Endometrium (tissue), 2 donors: ENCODE measurements at regions not wholly inside any gene's neighbourhood (a gene's known extent, or its start where the extent isn't known, plus 50 kb on each side); places are given as distances from the start of the nearest gene placed in this dataset.
"Not testable (repeated sequence)": the region's sequence is repeated elsewhere in the genome, so short reads cannot be mapped to it uniquely, and the experiment has no call there.

Experiments used
- FAIRE-seq: peaks from 2 replicates; lab custom pipeline; 2012; peaks lifted over from hg19 to GRCh38; lab: Jason Lieb, UNC
- donor health status: control.
- donor health status: control.

DNA sequence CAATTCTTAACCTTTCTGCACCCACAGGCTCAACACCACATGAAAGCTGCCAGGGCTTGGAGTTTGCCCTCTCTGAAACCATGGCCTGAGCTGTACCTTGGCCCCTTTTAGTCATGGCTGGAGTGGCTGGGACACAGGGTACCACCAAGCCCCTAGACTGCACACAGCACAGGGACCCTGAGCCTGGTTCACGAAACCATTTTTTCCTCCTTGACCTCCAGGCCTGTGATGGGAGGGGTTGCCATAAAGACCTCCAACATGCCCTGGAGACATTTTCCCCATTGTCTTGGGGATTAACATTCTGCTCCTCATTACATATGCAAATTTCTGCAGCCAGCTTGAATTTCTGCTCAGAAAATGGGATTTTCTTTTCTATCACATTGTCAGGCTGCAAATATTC, 113.4 kb downstream of the XPNPEP1 start:
- not testable (repeated sequence) for FAIRE-seq

DNA sequence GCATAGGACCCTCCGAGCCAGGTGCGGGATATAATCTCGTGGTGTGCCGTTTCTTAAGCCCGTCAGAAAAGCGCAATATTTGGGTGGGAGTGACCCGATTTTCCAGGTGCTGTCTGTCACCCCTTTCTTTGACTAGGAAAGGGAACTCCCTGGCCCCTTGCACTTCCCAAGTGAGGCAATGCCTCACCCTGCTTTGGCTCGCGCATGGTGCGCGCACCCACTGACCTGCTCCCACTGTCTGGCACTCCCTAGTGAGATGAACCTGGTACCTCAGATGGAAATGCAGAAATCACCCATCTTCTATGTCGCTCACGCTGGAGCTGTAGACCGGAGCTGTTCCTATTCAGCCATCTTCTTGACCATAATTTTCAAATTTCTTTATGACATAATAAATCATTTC, 122.1 kb downstream of the XPNPEP1 start:
- not testable (repeated sequence) for FAIRE-seq

DNA sequence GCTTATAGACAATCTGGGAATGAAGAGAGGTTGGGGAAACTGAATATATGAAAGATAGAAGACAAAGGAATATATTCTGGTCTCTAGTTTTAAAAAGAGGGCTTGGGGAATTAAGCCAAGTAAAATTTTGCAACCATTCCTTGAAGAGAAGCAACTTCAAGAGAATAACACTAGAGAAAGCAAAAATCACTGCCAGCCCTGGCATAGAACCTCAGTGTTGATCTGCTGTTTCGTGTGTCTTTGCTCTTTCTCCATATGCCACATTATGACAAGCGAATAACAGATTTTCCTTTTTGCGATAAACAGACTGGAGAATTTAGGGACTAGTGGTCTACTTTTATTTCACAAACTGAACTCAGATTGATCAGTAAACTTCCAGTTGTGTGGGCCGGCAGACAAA, 132.7 kb downstream of the XPNPEP1 start:
- no peak for FAIRE-seq

DNA sequence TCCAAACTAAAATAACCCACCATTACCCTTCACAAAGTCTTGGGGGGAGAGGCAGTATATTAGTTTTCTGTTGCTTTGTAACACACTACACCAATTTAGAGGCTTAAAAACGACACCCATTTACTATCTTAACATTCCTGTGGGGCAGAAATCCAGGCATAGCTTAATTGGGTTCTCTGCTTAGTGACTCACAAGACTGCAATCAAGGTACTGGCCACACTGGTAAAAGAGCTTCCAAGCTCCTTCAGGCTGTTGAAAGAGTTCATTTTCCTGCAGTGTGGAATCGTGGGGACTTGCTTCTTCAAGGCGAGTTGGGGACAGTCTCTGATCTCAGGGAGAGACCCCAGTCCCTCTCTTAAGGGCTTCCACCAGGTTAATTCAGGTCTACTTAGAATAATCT, 139.1 kb downstream of the XPNPEP1 start:
- FAIRE-seq: no peak

DNA sequence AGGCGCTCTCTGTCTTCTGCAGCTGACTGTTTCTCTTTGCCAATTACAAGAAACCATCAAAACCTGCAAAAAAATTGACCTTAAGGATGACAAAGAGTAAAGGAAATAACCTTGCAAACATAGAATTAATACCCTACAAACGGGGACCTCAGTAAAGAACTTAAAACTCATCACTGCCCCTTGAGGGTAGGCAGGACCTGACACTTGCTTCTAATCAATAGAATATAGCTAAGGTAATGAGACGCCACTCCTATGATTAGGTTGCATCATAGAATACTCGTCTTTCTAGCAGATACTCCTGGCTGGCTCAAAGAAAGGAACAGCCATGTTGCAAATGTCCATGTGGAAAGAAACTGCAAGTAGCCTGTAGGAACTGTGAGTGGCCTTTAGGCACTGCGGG, 140.0 kb downstream of the XPNPEP1 start:
- no peak for FAIRE-seq

DNA sequence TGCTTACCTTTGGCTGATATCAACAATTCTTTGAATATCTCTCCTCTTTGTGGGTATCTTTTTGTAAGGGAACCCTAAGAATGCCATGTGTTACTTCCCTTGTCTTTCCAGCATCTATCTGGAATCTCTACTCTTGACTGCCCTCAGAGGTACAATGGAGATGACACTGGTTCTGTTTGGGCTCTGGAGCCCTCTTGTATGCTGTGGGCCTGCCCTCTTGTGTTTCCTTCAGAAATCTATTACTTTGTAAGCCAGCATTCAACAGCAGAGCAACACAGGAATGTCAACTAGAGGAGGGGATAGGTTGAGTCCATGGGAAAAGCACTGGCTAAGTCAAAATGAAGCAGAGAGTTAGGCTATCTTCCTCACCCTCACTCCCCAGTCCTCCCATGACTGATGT, 142.3 kb downstream of the XPNPEP1 start:
- FAIRE-seq: no peak

DNA sequence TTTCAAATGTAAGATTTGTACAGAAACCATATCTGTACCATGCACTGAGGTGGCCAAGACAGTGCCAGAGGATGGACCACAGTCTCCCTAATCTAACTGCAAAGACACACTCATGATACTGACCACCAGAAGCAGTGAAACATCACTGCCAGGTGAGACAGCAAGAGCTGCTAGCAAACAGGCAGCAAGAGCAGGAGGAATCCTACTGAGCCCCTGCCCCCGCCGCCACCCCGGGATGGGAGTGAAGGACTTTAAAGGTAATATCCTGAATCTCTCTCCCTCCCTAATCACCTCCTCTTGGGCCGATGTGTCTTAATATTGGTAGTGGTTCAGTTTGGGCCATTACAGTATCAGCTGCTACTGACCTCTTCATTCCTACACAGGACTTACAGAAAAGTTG, 144.3 kb downstream of the XPNPEP1 start:
- FAIRE-seq: no peak

DNA sequence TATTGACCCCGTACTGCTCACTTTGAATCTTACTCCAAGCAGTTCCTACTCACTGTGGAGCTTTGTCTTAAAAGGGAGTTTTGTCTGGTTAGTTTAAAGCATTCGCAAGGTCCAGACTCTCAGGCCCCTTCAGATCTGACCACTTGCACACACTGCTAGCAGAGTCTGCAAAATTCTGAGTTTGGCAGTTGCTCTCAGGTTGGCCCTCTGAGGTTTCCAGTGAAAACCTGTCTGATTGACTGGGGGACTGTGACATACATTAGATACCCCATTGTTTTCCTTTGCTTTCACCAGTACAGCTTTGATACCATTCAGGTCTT, 149.2 kb downstream of the XPNPEP1 start:
- FAIRE-seq: no peak

DNA sequence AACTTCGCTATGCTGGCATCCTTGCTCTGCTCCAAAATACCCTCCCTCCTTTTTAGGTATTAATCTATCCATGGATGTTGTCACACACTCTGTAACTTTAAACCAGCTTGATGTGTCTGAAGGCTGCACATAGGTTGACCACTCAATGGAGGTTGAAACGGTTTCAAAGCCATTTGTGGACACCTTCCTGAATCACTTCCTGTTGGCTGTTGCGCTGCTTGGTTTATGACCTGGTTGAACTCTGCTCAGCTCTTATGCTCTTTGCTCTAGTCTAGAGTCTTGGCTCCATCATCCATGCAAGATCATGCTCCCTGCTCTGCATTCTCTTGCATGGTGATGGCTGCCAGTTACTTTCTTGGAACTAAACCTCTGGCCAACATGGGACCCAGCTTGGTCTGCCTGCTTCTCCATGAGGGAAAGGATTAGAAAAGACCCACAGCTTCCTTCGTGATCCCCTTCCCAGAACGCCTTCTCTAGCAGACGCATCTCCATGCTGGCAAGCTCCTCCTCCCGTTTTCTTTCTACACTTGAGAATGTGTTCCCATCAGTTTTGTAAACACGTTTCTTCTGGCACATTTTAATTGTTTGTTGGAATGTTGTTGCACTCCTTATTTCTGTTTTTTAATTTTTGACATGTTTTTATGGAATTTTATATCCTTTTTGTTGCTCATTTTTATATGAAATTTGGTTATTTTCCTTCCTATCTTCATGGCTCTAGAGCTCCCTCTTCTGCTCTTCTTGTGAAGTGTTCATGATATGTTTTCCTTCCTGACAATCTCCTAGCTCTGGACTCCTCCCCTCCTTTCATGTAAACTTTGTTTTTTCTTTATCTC, 149.8 kb downstream of the XPNPEP1 start:
- FAIRE-seq: peak; percentile 71

DNA sequence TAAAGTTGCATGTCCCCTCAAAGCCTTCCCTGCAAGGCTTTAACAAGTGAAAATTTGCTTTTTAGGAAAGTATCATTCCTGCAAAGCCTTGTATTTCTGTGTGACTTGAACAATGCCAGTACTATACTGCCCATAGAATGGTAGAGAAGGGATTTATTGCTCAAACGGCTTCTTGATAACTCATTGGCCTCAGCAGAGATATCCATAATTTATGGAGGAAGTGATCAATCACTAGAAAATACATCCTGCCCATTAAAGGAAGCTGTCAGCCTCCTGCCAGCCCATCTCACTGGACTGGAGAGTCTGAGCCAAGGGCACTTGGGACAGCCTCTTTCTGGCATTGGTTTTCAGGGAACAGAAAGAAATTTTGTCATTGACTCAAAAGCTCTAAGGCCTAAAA, 152.6 kb downstream of the XPNPEP1 start:
- FAIRE-seq: no peak

DNA sequence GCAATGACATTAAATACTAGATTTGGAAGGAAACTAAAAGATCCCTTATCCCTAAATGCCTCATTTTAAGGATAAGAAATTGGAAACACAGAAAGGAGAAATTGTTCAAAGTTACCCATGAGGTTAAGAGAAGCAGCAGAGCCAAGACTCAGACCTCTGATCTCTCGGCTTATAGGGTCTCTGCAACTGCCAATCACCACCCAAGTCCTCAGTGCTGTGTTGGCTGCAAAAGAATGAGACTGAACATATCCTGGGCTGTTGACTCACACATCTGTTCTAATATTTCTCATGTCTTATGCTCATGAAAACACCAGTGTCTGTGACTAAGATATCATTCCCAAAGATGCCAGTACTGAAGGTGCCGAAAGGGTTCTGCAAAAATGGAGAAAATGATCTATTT, 153.3 kb downstream of the XPNPEP1 start:
- FAIRE-seq: no peak

DNA sequence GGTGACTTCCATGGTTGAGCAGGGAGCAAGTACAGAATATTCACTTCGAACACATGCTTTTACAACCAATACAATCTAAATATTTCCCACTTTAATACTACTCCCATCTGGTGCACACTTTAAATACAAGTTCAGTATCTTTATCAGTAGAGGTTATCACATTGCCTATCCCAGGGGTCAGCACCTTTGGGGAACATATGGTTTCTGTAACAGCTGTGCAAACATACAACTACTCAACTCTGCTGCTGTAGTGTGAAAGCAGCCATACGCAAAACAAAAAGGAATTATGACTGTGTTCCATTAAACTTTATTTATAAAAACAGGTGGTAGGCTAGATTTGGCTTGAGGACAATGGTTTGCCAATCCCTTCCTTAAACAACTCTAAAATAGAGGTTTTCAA, 157.5 kb downstream of the XPNPEP1 start:
- no peak for FAIRE-seq

DNA sequence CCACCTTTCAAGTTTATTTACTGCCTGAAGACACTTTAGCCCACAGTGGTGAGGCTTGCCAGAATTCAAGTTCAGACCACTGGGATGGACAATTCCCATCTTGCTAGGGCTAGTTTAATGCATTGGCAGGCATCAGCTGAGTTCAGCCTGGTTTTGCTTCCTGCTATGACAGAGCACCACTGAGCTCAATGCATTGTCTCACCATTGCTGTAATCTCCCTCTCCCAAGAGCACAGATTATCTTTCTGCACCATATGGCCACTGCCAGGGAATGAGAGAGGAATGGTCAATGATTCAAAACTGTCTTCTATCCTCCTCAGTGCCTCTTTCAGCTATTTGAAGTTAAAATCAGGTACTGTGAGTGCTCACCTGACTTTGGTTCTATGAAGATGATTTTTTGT, 160.8 kb downstream of the XPNPEP1 start:
- no peak for FAIRE-seq

DNA sequence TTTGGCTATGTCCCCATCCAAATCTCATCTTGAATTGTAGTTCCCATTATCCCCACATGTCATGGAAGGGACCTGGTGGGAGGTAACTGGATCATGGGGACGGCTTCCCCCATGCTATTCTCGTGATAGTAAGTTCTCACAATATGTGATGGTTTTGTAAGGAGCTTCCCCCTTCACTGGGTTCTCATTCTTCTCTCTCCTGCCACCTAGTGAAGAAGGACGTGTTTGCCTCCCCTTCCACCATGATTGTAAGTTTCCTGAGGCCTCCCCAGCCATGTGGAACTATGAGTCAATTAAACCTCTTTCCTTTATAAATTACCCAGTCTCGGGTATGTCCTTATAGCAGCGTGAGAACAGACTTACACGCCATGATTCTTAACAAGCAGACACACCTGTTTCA, 165.6 kb downstream of the XPNPEP1 start:
- FAIRE-seq: not testable (repeated sequence)

DNA sequence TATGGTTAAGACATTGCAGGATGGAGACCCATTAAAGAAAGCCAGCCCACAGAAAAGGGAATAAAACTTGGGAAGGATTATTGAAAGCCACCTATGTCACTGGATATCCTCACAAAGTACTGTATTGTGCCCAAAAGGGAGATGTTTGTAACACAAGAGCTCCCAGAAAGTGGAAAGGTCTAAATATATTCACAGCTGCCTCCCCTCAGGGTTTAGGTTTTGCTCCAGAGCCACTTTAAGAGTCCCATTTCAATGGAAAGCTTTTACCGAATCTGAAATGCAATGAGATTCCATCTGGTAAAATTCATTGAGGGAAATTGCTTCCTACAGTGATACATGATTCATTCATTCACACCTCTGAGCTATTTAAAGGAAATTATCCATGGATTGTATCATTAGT, 176.4 kb downstream of the XPNPEP1 start:
- FAIRE-seq: no peak

DNA sequence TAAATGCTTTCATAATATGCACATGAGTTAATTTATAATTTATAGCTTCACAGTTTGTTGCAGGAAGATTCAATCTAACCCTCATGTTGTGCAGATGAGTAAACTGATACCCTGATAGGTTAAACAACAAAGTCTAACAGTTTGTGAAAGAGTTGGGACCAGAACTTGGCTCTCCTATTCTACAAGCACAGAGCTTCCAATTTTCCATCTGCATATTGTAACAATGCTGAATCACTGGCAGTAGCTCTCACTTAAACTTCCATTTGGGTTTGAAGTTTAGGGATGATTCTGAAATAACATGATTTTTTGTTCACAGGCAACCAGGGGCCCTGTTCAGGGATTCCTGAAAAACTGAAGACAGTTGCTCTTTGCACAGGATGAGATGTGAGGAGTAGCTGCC, 179.3 kb downstream of the XPNPEP1 start:
- no peak for FAIRE-seq

DNA sequence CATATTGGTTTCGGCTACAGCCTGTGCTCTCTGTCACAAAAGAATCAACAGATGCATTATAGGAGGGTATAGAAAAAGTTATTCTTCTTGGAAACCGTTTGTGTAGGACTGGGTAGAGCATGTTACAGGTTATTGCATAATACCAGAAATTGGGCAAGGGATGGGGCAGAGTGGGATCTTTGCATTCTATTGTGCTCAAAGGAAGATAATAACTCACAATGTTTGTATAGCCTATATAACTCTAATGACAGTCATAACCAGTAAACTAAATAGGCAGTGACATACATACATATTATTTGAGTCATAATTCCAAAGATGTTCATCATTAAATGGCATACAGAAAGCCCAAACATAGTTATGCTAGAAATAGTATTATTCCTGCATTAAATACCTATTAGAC, 179.7 kb downstream of the XPNPEP1 start:
- no peak for FAIRE-seq

DNA sequence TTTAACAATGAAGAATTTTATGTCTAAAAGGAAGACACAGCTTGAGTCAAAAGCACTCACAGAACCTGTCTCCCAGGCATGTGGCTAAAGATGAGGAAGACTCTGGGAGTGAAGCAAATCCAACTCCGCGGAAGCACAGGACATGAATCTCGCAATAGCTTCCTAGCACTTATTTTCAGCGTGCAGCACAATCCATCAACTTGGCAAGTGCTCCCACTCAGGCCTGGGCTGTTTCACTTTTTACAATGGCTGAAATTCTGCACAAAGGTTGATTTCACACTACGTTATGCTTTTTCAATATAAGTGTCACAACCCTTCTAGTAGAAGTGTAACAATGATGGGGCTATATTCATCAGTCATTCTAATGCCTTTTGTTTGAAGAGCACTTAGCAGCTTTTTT, 180.2 kb downstream of the XPNPEP1 start:
- FAIRE-seq: no peak

DNA sequence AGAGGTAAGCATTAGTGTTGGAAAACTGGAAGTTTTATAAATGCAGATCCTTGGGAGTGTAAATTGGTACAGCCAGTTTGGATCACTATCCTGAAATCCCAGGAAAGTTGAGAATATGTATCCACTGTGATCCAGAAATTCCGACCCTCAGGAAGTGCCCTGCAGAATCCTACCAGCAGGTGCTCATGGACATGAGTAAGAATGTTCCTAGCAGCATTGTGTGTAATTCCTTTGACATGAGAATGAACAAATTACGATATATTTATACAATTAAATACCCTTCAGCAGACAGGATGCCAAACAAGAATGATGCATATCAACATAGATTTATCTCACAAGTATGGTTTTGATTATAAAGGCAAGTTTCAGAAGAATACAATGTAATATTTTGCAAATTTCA, 181.6 kb downstream of the XPNPEP1 start:
- no peak for FAIRE-seq

DNA sequence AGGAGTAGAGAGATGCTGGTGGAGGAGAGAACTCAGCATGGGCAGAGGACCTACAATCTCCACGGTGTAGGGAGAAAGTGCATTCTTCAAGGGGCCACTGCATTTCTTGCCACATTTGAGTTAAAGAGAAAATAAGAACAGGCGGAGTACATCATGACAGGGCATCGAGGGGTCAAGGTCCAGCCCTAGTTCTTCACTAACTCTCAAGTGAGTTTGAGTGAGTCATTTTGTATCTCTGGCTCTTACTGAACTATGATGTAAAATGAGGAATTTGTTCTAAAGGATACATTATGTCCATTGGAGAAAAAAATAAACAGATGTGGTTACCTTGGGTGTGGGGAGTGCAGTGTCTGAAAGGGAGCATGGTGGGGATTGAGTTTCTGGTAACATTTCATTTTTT, 182.9 kb downstream of the XPNPEP1 start:
- no peak for FAIRE-seq

DNA sequence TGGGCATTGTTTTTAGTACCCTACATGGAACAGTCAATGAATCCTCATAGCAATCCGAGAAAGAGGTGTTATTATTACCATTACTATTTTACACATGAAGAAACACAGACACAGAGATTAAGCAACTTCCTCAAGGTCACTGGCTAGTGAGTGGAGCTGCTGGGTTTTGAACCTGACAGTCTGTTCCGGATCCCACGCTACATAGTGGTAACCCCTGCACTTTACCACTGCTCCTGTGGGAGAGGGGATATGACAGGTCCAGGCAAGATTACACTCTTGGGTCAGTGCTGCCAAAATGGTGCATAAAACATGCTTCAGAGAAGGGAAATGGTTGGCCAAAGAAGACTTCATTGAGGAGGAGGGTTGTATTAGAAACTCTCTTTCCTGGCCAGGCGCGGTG, 185.7 kb downstream of the XPNPEP1 start:
- FAIRE-seq: no peak

DNA sequence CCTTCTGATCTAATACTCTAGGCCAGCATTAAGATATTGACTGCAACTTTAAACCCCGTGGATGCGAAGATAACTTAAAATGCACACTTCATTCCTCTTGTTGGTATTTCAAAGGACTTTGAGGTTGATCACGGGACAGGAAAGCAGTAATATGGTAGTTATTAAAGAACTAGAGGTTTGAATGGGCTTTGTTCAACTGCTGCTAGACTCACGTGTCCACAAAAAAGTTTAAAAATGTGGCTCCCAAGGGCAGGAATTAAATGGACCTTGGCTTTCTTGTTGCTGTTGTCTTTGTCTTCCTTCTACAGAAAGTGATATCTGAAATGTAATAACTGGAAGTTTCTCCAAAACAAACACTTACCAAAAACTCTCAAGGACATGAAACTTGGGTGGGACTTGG, 186.3 kb downstream of the XPNPEP1 start:
- no peak for FAIRE-seq

DNA sequence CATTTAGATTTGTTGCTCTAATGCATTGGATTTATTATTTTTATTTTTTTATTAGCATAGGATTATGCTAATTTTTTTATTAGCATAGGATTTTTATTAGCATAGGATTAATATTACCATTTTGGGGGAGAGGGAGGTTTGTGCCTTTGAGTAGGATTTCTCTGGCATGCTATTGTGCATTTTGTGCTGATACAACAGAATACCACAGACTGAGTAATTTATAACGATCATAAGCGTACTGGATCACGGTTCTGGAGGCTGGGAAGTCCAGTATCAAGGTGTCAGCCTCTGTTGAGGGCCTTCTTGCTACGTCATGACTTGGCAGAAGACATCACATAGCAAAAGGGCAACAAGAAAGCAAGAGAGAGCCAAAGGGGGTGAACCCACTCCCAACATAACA, 187.5 kb downstream of the XPNPEP1 start:
- no peak for FAIRE-seq

DNA sequence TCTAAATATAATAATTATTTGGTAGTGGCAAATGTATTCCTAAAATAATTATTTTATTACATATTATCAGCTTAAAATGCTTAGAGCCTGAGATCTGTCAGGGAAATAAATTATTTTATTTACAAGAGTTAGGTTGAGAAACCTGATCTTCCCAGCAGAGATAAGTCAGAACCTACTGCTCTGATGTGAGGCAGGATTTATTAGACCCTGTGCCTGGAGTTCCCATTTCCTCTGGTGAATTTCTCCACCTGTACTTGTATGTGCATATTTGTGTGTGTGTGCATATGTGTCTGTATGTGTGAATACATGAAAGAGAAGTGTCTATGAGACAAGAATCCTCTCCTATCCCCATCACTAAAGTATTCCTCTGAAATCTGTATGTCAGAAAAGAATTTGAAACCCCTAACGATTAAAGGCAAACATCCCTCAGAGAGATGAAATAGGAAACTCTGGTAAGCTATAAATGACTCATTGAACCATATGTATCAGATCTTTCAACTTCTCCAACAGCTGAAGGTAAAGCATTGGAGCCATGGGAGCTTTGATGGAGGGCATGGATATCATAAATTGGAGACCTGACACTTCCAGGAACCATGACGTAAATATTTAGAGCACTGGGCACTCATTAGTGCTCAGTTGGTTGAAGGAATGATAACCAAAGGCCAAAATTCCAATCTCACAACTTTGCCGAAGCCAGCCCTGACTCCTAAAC, 190.9 kb downstream of the XPNPEP1 start:
- FAIRE-seq: no peak
